MCF 10A (cell line): ENCODE measurements at regions not wholly inside any gene's neighbourhood (a gene's known extent, or its start where the extent isn't known, plus 50 kb on each side); places are given as distances from the start of the nearest gene placed in this dataset.

Experiments used
- BruUV-seq: library from RNA; stranded (reverse); fragments of 400-500 nt; replicated peaks from 2 replicates; lab custom pipeline; 2021; lab: Mats Ljungman, UMichigan
- CTCF ChIA-PET: fragments of 300-600 bp; sonication (Branson Sonifier 250); formaldehyde crosslinking; extraction: SDS; loops from one replicate; lab custom pipeline; 2021; ENCODE audit warnings: antibody characterized with exemption, inconsistent platforms; lab: Yijun Ruan, JAX
- POLR2A ChIA-PET: fragments of 300-600, 350-650 bp; sonication (Branson Sonifier 250); formaldehyde crosslinking; extraction: SDS; loops from one replicate; lab custom pipeline; 2020; ENCODE audit warnings: antibody characterized with exemption, inconsistent platforms; lab: Yijun Ruan, JAX
- DNase-seq: peaks from one replicate; pipeline ENCODE4 v3.0.0-alpha.2; 2018; ENCODE audit not compliant: unreplicated experiment
- H3K27ac Mint-ChIP-seq: one replicate; pipeline ENCODE4 v1.8.0; 2022; ENCODE audit warnings: mild to moderate bottlenecking, low read depth, mixed read lengths; ENCODE audit not compliant: unreplicated experiment
- H3K27me3 Mint-ChIP-seq: one replicate; pipeline ENCODE4 v1.8.0; 2022; ENCODE audit warnings: mixed read lengths; ENCODE audit not compliant: insufficient read depth, unreplicated experiment
- H3K36me3 Mint-ChIP-seq: one replicate; pipeline ENCODE4 v1.8.0; 2022; ENCODE audit warnings: mild to moderate bottlenecking, moderate library complexity, mixed read lengths; ENCODE audit not compliant: insufficient read depth, unreplicated experiment
- H3K4me1 Mint-ChIP-seq: one replicate; pipeline ENCODE4 v1.8.0; 2022; ENCODE audit warnings: mixed read lengths; ENCODE audit not compliant: insufficient read depth, unreplicated experiment
- H3K4me3 Mint-ChIP-seq: one replicate; pipeline ENCODE4 v1.8.0; 2022; ENCODE audit warnings: mild to moderate bottlenecking, moderate library complexity, mixed read lengths; ENCODE audit not compliant: unreplicated experiment
- H3K9me3 Mint-ChIP-seq: one replicate; pipeline ENCODE4 v1.8.0; 2022; ENCODE audit warnings: mixed read lengths; ENCODE audit not compliant: unreplicated experiment
- intact Hi-C: fragments of 100-400 bp; cut with micrococcal nuclease; formaldehyde crosslinking; loops from 2 replicates; pipeline ENCODE4 v1.14.1; 2022
- TF ChIP-seq, protein P1 (sequence below): fragments of 200-600 bp; IDR thresholded peaks from one replicate; pipeline ENCODE4 v1.8.0; 2022; ENCODE audit warnings: antibody characterized with exemption, mild to moderate bottlenecking; ENCODE audit not compliant: unreplicated experiment

GRCh38 chr10:35925493-35925892 is 283.4 kb upstream of the FZD8 start:
- BruUV-seq: no TSS peak
- H3K36me3 Mint-ChIP-seq: no peaks in the 10 kb centered on the region
- H3K4me3 Mint-ChIP-seq: no peak overlapping the region
- intact Hi-C loops: no loop called here
- H3K9me3 Mint-ChIP-seq: no peaks in the 10 kb centered on the region
- CTCF ChIA-PET: no interaction called here
- no peaks in the 10 kb centered on the region for H3K27me3 Mint-ChIP-seq
- no peak for DNase-seq
- TF ChIP-seq, protein P1, sequence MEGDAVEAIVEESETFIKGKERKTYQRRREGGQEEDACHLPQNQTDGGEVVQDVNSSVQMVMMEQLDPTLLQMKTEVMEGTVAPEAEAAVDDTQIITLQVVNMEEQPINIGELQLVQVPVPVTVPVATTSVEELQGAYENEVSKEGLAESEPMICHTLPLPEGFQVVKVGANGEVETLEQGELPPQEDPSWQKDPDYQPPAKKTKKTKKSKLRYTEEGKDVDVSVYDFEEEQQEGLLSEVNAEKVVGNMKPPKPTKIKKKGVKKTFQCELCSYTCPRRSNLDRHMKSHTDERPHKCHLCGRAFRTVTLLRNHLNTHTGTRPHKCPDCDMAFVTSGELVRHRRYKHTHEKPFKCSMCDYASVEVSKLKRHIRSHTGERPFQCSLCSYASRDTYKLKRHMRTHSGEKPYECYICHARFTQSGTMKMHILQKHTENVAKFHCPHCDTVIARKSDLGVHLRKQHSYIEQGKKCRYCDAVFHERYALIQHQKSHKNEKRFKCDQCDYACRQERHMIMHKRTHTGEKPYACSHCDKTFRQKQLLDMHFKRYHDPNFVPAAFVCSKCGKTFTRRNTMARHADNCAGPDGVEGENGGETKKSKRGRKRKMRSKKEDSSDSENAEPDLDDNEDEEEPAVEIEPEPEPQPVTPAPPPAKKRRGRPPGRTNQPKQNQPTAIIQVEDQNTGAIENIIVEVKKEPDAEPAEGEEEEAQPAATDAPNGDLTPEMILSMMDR: no peak
- POLR2A ChIA-PET: interaction anchor here (0.7 kb wide), 1 partner anchor 15 kb away, joined by 5 read pairs; no protein-coding TSS in a partner anchor
- H3K27ac Mint-ChIP-seq: no peak overlapping the region
- H3K4me1 Mint-ChIP-seq: peaks cover 12% of the 10 kb centered on the region

DNA sequence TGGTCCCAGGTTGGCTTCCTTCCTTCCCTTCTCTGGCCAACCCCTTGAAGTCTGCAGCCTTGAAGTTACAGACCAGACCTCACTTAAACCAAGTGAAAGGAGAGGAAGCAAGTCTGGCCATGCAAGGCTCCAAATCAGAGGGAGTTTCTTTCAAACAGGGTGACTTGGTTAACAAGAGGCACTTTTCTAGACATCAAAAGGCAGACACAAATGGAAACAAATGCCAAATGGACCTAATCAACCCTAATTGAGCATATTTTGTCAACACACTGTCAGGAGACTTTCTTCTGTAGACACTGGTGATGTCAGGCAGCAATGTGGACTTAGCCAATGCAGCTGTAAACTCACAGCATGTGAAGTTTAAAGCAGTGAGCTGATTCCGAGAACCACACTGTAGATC is 282.7 kb upstream of the FZD8 start:
- Mint-ChIP-seq H3K9me3 (no peaks in the 10 kb centered on the region), H3K27me3 (no peaks in the 10 kb centered on the region), H3K4me3 (no peak overlapping the region), H3K4me1 (peaks cover 12% of the 10 kb centered on the region), H3K27ac (no peak overlapping the region), H3K36me3 (no peaks in the 10 kb centered on the region)
- TF ChIP-seq, protein P1: no peak
- ChIA-PET POLR2A (interaction anchor here (0.7 kb wide), 1 partner anchor 14 kb away, joined by 5 read pairs; no protein-coding TSS in a partner anchor), CTCF (no interaction called here)
- intact Hi-C loops: no loop called here
- no TSS peak for BruUV-seq
- DNase-seq: no peak

GRCh38 chr10:35922876-35923600 is 280.9 kb upstream of the FZD8 start:
- Mint-ChIP-seq H3K4me3 (no peak overlapping the region), H3K27ac (no peak overlapping the region), H3K27me3 (no peaks in the 10 kb centered on the region), H3K9me3 (no peaks in the 10 kb centered on the region), H3K36me3 (no peaks in the 10 kb centered on the region), H3K4me1 (peaks cover 7% of the 10 kb centered on the region)
- CTCF ChIA-PET: no interaction called here
- TF ChIP-seq, protein P1: no peak
- intact Hi-C loops: no loop called here
- POLR2A ChIA-PET: no interaction called here
- no TSS peak for BruUV-seq
- no peak for DNase-seq

DNA sequence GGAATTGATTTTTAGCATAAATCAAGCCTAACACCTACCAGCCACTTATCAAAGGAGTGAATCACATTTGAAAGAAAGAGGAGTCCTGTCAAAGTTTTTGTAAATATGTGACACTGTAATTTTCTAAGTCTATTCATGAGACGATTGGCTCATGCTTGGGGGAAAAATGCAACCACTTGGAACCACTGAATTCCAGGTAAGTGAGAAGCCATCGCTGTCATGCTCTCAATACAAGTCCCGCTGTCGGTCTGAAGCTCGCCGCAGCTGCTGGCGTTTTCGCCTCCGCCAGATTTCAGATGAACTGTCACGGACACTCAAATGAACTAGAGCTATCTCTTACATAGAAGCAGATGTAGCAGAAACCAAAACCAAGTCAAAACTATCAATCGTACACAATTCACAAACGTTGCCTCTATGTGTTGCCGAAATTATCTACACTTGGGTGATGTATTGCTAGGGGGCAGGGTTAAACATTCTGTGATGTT is 279.8 kb upstream of the FZD8 start:
- TF ChIP-seq, protein P1: no peak
- H3K4me3 Mint-ChIP-seq: no peak overlapping the region

More for the DNA sequence above, 279.8 kb upstream of the FZD8 start:
- intact Hi-C loops: no loop called here
- ChIA-PET POLR2A (no interaction called here), CTCF (no interaction called here)
- BruUV-seq: no TSS peak
- no peaks in the 10 kb centered on the region for H3K9me3 Mint-ChIP-seq
- no peak overlapping the region for H3K27ac Mint-ChIP-seq
- no peaks in the 10 kb centered on the region for H3K27me3 Mint-ChIP-seq
- DNase-seq: no peak
- no peaks in the 10 kb centered on the region for H3K36me3 Mint-ChIP-seq
- peaks cover 6% of the 10 kb centered on the region for H3K4me1 Mint-ChIP-seq
